ENCODE measurements at regions not wholly inside any gene's neighbourhood (a gene's known extent, or its start where the extent isn't known, plus 50 kb on each side); places are given as distances from the start of the nearest gene placed in this dataset.

DNA sequence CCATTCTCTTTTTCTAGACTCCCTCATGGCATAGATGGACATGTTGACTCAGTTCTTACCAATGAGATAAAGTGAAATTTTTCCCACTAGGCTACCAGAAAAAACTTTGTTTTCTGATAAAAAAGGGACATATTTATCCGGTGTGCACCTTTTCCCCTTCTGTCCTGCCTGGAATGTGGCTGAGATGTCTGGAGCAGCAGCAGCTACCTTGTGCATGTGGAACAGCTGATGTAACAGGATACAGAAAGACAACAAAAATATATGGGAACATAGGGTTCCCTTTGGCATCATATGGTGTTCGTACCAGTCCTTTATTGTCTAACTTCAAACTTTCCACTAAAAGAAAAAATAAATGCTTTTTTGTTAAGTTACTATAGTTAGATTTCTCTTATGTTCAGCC lies 460.2 kb upstream of the HS6ST1 start:
- no peak for TF ChIP-seq POLR2AphosphoS5 (IDR thresholded peaks at IDR 0.05; ENCODE audit: low read depth, low read length)
- TF ChIP-seq TAF1 (IDR thresholded peaks at IDR 0.05; ENCODE audit: low read depth, low read length), result no peak
